Esophagus (tissue), 2 donors: ENCODE measurements at regions not wholly inside any gene's neighbourhood (a gene's known extent, or its start where the extent isn't known, plus 50 kb on each side); places are given as distances from the start of the nearest gene placed in this dataset.
"Not testable (repeated sequence)": the region's sequence is repeated elsewhere in the genome, so short reads cannot be mapped to it uniquely, and the experiment has no call there.

ENCODE experiments used
- H3K27ac ChIP-seq, 2 donors: one replicate each; pipeline ENCODE4 v1.5.1; 2013; ENCODE audit warnings: low read depth in 2 of 2, mild to moderate bottlenecking in 2 of 2, inconsistent platforms in 1 of 2, low read length in 1 of 2, moderate library complexity in 1 of 2
- H3K27me3 ChIP-seq, 2 donors: one replicate each; pipeline ENCODE4 v1.6.1; 2013; ENCODE audit warnings: low read length in 2 of 2, control low read depth in 1 of 2, mild to moderate bottlenecking in 1 of 2; ENCODE audit not compliant: insufficient read depth in 2 of 2, control insufficient read depth in 1 of 2
- H3K36me3 ChIP-seq, 2 donors: one replicate each; pipeline ENCODE4 v1.6.1; 2013; ENCODE audit warnings: low read length in 1 of 2; ENCODE audit not compliant: control insufficient read depth in 2 of 2, insufficient read depth in 2 of 2
- H3K4me1 ChIP-seq, 2 donors: one replicate each; pipeline ENCODE4 v1.6.1; 2013; ENCODE audit warnings: low read length in 1 of 2; ENCODE audit not compliant: control insufficient read depth in 2 of 2, insufficient read depth in 2 of 2
- H3K4me3 ChIP-seq, 2 donors: one replicate each; pipeline ENCODE4 v1.5.1; 2013; ENCODE audit warnings: low read length in 2 of 2, mild to moderate bottlenecking in 2 of 2, low read depth in 1 of 2, moderate library complexity in 1 of 2
- H3K9me3 ChIP-seq, 2 donors: one replicate each; pipeline ENCODE4 v1.6.1; 2013; ENCODE audit warnings: mild to moderate bottlenecking in 2 of 2, low read depth in 1 of 2, low read length in 1 of 2, moderate library complexity in 1 of 2; ENCODE audit not compliant: control insufficient read depth in 2 of 2, insufficient read depth in 1 of 2
- whole genome bisulfite sequencing, 2 donors: extraction: QIAGEN DNeasy Blood & Tissue Kit; methylation state at CpG; one replicate each; pipeline ENCODE4 v1.1.7; 2013; 5-methylcytosine and 5-hydroxymethylcytosine counted together
- donor health status: healthy with polysubstance abuse.
- donor health status: Bipolar disorder and iron deficiency.

GRCh38 chr3:72624656-72625055 is 223.6 kb downstream of the SHQ1 start:
- no peaks in the 10 kb centered on the region for H3K36me3 ChIP-seq

GRCh38 chr3:72618739-72619138 is 229.5 kb downstream of the SHQ1 start:
- Histone ChIP-seq H3K9me3 (peaks cover 0 to 3% of the 10 kb centered on the region in 2 donors), H3K27me3 (no peaks in the 10 kb centered on the region), H3K27ac (no peak overlapping the region), H3K4me3 (no peak overlapping the region), H3K4me1 (no peaks in the 10 kb centered on the region), H3K36me3 (no peaks in the 10 kb centered on the region)
- WGBS, 2 donors: 88 to 91% methylated on average over 6 of the region's 6 CpGs

More at GRCh38 chr3:72624656-72625055, 223.6 kb downstream of the SHQ1 start:
- 89% methylated on average over 2 of the region's 2 CpGs for WGBS, 2 donors
- Histone ChIP-seq H3K27me3 (no peaks in the 10 kb centered on the region), H3K27ac (no peak overlapping the region), H3K9me3 (no peaks in the 10 kb centered on the region), H3K4me1 (peaks cover 1 to 2% of the 10 kb centered on the region in 2 donors), H3K4me3 (no peak overlapping the region)

GRCh38 chr3:72617424-72618024 is 230.7 kb downstream of the SHQ1 start:
- Histone ChIP-seq H3K4me3 (no peak overlapping the region), H3K4me1 (no peaks in the 10 kb centered on the region), H3K27me3 (no peaks in the 10 kb centered on the region), H3K36me3 (no peaks in the 10 kb centered on the region), H3K27ac (no peak overlapping the region), H3K9me3 (peaks cover 0 to 3% of the 10 kb centered on the region in 2 donors)
- WGBS, 2 donors: 71 to 86% methylated on average over 5 of the region's 5 CpGs

DNA sequence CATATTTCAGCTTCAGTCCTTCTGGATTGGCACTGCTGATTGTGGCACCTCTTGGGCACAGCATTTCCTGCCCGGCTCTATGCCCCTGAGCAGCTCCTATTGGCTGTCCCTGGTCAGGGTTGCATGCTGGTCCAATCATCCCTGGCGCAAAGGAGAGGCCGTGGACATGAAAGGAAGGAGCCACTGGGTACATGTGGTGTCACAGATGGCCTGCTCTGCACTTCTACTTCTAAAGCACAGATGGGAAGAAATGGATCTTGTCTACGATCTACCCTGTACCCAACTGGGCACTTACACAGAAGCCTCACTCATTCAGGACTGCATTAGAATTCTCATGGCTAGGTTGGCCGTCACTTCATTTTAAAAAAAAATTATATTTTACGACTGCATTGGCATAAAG is 232.5 kb downstream of the SHQ1 start:
- no peaks in the 10 kb centered on the region for H3K4me1 ChIP-seq
- H3K9me3 ChIP-seq: peaks cover 0 to 3% of the 10 kb centered on the region in 2 donors
- no peaks in the 10 kb centered on the region for H3K36me3 ChIP-seq
- WGBS, 2 donors: 96 to 98% methylated on average over 6 of the region's 6 CpGs
- H3K27ac ChIP-seq: no peak overlapping the region
- H3K27me3 ChIP-seq: no peaks in the 10 kb centered on the region
- H3K4me3 ChIP-seq: no peak overlapping the region

DNA sequence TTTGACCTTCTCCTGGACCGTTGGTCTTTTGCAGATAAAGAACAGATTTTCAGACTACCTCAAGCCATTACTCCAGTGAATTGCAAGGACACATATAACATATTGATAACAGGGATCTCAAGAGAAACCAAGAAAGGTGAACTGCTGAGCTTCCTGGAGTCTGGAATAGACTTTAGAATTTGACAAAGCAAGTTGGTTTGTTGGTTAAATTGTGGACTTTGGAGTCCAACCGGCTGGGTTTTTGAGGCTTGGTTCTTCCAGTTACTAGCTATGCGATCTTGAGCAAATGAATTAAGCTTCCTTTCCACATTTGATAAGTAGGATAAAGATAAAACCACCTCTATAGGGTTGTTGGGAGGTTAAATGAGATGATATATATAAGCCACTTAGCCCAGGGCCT is 233.1 kb downstream of the SHQ1 start:
- Histone ChIP-seq H3K27ac (no peak overlapping the region), H3K9me3 (peaks cover 0 to 3% of the 10 kb centered on the region in 2 donors), H3K4me1 (no peaks in the 10 kb centered on the region), H3K27me3 (no peaks in the 10 kb centered on the region), H3K4me3 (no peak overlapping the region), H3K36me3 (no peaks in the 10 kb centered on the region)
- 63 to 86% methylated on average over 3 of the region's 3 CpGs for WGBS, 2 donors

DNA sequence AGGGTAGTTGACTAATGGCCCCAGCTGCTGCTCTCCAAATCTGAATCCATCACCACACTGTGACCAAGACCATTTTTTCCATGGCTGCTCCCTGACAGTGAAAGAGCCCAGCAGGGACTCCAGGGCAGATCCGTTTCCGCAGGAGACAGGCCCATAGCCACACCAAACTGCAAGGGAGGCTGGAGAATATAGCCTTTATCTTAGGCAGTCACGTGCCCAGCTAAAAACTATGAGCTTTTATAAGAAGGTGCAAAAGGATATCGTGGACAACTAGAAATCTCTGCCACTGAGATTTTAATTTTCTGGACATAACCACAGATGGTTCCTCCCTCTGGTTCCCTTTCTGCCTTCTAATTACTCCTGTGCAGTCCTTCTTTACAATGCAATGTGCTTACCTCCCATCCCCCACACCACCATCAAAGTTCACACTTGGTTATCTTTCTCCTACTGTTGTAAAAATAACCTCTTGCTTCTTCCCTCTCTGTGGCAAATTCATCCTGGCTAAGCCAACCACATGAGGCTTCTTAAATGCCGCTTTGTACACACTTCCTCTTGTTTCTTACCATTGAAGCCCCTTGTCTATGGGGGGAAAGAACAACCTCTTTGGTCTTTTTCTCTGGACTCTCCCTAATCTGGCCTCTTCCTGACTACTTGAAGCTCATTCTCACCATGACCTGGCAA is 233.7 kb downstream of the SHQ1 start:
- Histone ChIP-seq H3K9me3 (peaks cover 0 to 3% of the 10 kb centered on the region in 2 donors), H3K27me3 (no peaks in the 10 kb centered on the region), H3K4me1 (no peaks in the 10 kb centered on the region), H3K4me3 (no peak overlapping the region), H3K27ac (no peak overlapping the region), H3K36me3 (no peaks in the 10 kb centered on the region)
- 88 to 91% methylated on average over 5 of the region's 5 CpGs for WGBS, 2 donors

- no peak overlapping the region for H3K4me3 ChIP-seq
- peaks cover 0 to 3% of the 10 kb centered on the region in 2 donors for H3K9me3 ChIP-seq
- no peaks in the 10 kb centered on the region for H3K36me3 ChIP-seq
- H3K27me3 ChIP-seq: no peaks in the 10 kb centered on the region
- no peak overlapping the region for H3K27ac ChIP-seq
- WGBS, 2 donors: 96 to 99% methylated on average over 1 of the region's 1 CpG
- H3K4me1 ChIP-seq: no peaks in the 10 kb centered on the region
Observed at GRCh38 chr3:72613871-72614270, 234.4 kb downstream of the SHQ1 start.

- not testable (repeated sequence) for H3K9me3 ChIP-seq, H3K4me1 ChIP-seq, H3K4me3 ChIP-seq, H3K27me3 ChIP-seq, H3K36me3 ChIP-seq, H3K27ac ChIP-seq
- 97 to 98% methylated on average over 5 of the region's 5 CpGs for WGBS, 2 donors
Observed at GRCh38 chr3:72609114-72609513, 239.1 kb downstream of the SHQ1 start.

GRCh38 chr3:72606005-72606800 is 242.0 kb downstream of the SHQ1 start:
- 73 to 80% methylated on average over 6 of the region's 6 CpGs for WGBS, 2 donors
- H3K36me3 ChIP-seq: no peaks in the 10 kb centered on the region
- no peak overlapping the region for H3K4me3 ChIP-seq
- H3K9me3 ChIP-seq: no peaks in the 10 kb centered on the region
- no peaks in the 10 kb centered on the region for H3K27me3 ChIP-seq
- no peaks in the 10 kb centered on the region for H3K4me1 ChIP-seq
- H3K27ac ChIP-seq: no peak overlapping the region
